NCI-H187 (cell line): ENCODE measurements at regions not wholly inside any gene's neighbourhood (a gene's known extent, or its start where the extent isn't known, plus 50 kb on each side); places are given as distances from the start of the nearest gene placed in this dataset.
"Not testable (repeated sequence)": the region's sequence is repeated elsewhere in the genome, so short reads cannot be mapped to it uniquely, and the experiment has no call there.

Experiments
- DNase-seq, 2 experiments: peaks; one replicate each; lab custom pipeline; 2025; lab: John Stamatoyannopoulos, UW

- no peak for DNase-seq
These were observed 409.6 kb upstream of the SLC35B3 start for GRCh38 chr6:8844968-8845367.

GRCh38 chr6:8839626-8840025 lies 404.3 kb upstream of the SLC35B3 start:
- no peak for DNase-seq

GRCh38 chr6:8837343-8837742 lies 402.0 kb upstream of the SLC35B3 start:
- no peak for DNase-seq

GRCh38 chr6:8832695-8833094 lies 397.4 kb upstream of the SLC35B3 start:
- DNase-seq = not testable (repeated sequence)

- DNase-seq = no peak
These were observed 396.2 kb upstream of the SLC35B3 start for GRCh38 chr6:8831366-8832152.

- DNase-seq = no peak
These were observed 395.4 kb upstream of the SLC35B3 start for GRCh38 chr6:8830794-8831193.

- DNase-seq = no peak
These were observed 394.5 kb upstream of the SLC35B3 start for GRCh38 chr6:8829796-8830195.

GRCh38 chr6:8829296-8829695 lies 394.0 kb upstream of the SLC35B3 start:
- no peak for DNase-seq

- no peak for DNase-seq
These were observed 393.0 kb upstream of the SLC35B3 start for GRCh38 chr6:8828376-8828775.

- DNase-seq = no peak
These were observed 390.4 kb upstream of the SLC35B3 start for GRCh38 chr6:8825726-8826125.

- DNase-seq = no peak
These were observed 386.6 kb upstream of the SLC35B3 start for GRCh38 chr6:8821981-8822381.

- no peak for DNase-seq
These were observed 385.0 kb upstream of the SLC35B3 start for GRCh38 chr6:8820313-8820712.

GRCh38 chr6:8819446-8819845 lies 384.1 kb upstream of the SLC35B3 start:
- no peak for DNase-seq

- DNase-seq = no peak
These were observed 379.2 kb upstream of the SLC35B3 start for GRCh38 chr6:8814440-8815000.

- DNase-seq = no peak
These were observed 375.0 kb upstream of the SLC35B3 start for GRCh38 chr6:8810325-8810724.

- DNase-seq = no peak
These were observed 374.3 kb upstream of the SLC35B3 start for GRCh38 chr6:8809662-8810061.

GRCh38 chr6:8803181-8803760 lies 367.9 kb upstream of the SLC35B3 start:
- DNase-seq = no peak

- not testable (repeated sequence) for DNase-seq
These were observed 367.1 kb upstream of the SLC35B3 start for GRCh38 chr6:8802397-8802796.

GRCh38 chr6:8794420-8794819 lies 359.1 kb upstream of the SLC35B3 start:
- DNase-seq = no peak

- DNase-seq = no peak
These were observed 354.5 kb upstream of the SLC35B3 start for GRCh38 chr6:8789878-8790277.

- DNase-seq = no peak
These were observed 349.9 kb upstream of the SLC35B3 start for GRCh38 chr6:8785223-8785622.

GRCh38 chr6:8783191-8783590 lies 347.8 kb upstream of the SLC35B3 start:
- DNase-seq = no peak

GRCh38 chr6:8780653-8781052 lies 345.3 kb upstream of the SLC35B3 start:
- no peak for DNase-seq

- no peak for DNase-seq
These were observed 329.4 kb upstream of the SLC35B3 start for GRCh38 chr6:8764733-8765132.
